Ishikawa (cell line): ENCODE measurements at regions not wholly inside any gene's neighbourhood (a gene's known extent, or its start where the extent isn't known, plus 50 kb on each side); places are given as distances from the start of the nearest gene placed in this dataset.

Experiments
- CEBPB ChIP-seq: IDR thresholded peaks from 2 replicates; pipeline ENCODE4 v1.6.1; 2012
- CREB1 ChIP-seq: IDR thresholded peaks from 2 replicates; pipeline ENCODE4 v1.6.1; 2012; ENCODE audit warnings: low read depth
- EGR1 ChIP-seq: IDR thresholded peaks from 2 replicates; pipeline ENCODE4 v1.6.1; 2012
- EP300 ChIP-seq: IDR thresholded peaks from 2 replicates; pipeline ENCODE4 v1.6.1; 2012; ENCODE audit warnings: borderline replicate concordance
- FOXM1 ChIP-seq: IDR thresholded peaks from 2 replicates; pipeline ENCODE4 v1.6.1; 2012; ENCODE audit warnings: low read depth, borderline replicate concordance
- MAX ChIP-seq: IDR thresholded peaks from 2 replicates; pipeline ENCODE4 v1.6.1; 2012
- NFIC ChIP-seq: IDR thresholded peaks from 2 replicates; pipeline ENCODE4 v1.6.1; 2012
- RAD21 ChIP-seq: IDR thresholded peaks from 2 replicates; pipeline ENCODE4 v1.6.1; 2012; ENCODE audit warnings: low read depth
- TAF1 ChIP-seq: IDR thresholded peaks from 2 replicates; pipeline ENCODE4 v1.6.1; 2012; ENCODE audit warnings: low read depth, mild to moderate bottlenecking
- TCF12 ChIP-seq: IDR thresholded peaks from 2 replicates; pipeline ENCODE4 v1.6.1; 2012; ENCODE audit warnings: low read depth
- YY1 ChIP-seq: IDR thresholded peaks from 2 replicates; pipeline ENCODE4 v1.6.1; 2012; ENCODE audit warnings: low read depth

- no peak for TF ChIP-seq RAD21
- no peak for TF ChIP-seq NFIC
- no peak for TF ChIP-seq MAX
- no peak for TF ChIP-seq TAF1
- TF ChIP-seq YY1 = no peak
- no peak for TF ChIP-seq TCF12
- TF ChIP-seq FOXM1 = no peak
- no peak for TF ChIP-seq EP300
- TF ChIP-seq CEBPB = no peak
- no peak for TF ChIP-seq CREB1
- no peak for TF ChIP-seq EGR1
Observed at GRCh38 chr22:27212102-27212501, 554.7 kb downstream of the MIAT start.
